GM12865 (cell line): ENCODE measurements at regions not wholly inside any gene's neighbourhood (a gene's known extent, or its start where the extent isn't known, plus 50 kb on each side); places are given as distances from the start of the nearest gene placed in this dataset.
"Not testable (repeated sequence)": the region's sequence is repeated elsewhere in the genome, so short reads cannot be mapped to it uniquely, and the experiment has no call there.

Experiments
- DNase-seq: peaks from one replicate; pipeline ENCODE4 v3.0.0; 2010; ENCODE audit warnings: low read depth
- H3K4me3 ChIP-seq: 2 replicates; pipeline ENCODE4 v1.5.1; 2011; ENCODE audit warnings: mild to moderate bottlenecking, low read depth, low read length, control low read depth
- CTCF ChIP-seq: IDR thresholded peaks from 2 replicates; pipeline ENCODE4 v1.5.1; 2011; ENCODE audit warnings: low read length, control low read depth, low read depth, inconsistent platforms; ENCODE audit not compliant: insufficient read depth; ENCODE audit errors: missing control alignments

DNA sequence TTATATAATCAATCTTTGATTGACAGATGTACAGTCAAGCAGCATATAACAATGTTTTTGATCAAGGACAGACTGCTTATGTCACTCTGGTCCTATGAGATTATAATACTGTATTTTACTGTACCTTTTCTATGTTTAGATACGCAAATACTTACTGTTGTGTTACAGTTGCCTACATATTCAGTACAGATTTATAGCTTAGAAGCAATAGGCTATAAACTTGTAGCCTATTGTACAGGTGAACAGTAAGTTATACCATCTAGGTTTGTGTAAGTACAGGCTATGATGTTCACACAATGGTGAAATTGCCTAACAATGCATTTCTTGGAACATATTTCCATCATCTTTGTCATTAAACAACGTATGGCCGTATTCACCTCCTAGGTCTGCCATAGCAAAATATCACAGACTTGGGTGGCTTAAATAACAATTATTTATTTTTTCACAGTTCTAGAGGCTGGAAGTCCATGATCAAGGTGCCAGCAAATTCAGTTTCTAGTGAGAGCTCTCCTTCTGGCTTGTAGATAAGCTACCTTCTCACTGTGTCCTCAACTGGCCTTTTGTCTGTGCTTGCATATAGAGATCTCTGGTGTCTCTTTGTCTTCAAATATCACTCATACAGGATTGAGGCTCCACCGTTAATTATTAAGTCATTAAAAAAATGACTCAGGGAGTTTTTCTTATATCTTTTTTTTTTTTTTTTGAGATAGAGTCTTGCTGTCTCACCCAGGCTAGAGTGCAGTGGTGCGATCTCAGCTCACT is 89.1 kb downstream of the EBLN2 start:
- DNase-seq = no peak
- H3K4me3 ChIP-seq = no peak overlapping the region
- no peak for TF ChIP-seq CTCF

DNA sequence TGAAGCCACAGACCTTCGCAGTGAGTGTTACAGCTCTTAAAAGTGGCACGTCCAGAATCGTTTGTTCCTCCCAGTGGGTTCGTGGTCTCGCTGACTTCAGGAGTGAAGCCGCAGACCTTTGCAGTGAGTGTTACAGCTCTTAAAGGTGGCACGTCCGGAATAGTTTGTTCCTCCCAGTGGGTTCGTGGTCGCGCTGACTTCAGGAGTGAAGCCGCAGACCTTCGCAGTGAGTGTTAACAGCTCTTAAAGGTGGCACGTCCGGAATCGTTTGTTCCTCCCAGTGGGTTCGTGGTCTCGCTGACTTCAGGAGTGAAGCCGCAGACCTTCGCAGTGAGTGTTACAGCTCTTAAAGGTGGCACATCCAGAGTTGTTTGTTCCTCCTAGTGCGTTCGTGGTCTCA is 91.1 kb downstream of the EBLN2 start:
- not testable (repeated sequence) for DNase-seq, H3K4me3 ChIP-seq

GRCh38 chr3:73153057-73153456 is 91.6 kb downstream of the EBLN2 start:
- not testable (repeated sequence) for DNase-seq, H3K4me3 ChIP-seq

- not testable (repeated sequence) for DNase-seq, H3K4me3 ChIP-seq
Observed at GRCh38 chr3:73154261-73154660, 92.8 kb downstream of the EBLN2 start.

DNA sequence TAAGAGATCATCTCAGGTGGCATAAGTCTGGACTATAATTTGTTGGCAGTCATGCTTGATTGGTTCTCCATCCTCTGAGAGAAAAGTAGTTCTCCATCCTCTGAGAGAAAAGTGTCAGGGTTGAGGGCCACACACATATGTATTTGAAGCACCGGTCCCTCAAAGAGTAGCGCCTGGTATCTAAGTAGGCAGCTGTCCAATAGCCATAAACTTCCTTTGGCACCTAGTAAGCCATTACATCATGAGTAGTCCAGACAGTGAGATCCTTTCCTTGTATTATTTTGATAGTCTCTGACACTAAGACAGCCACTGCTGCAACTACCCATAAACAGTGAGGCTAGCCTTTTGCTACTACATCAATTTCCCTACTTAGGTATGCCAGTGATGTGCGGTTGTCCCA is 94.0 kb downstream of the EBLN2 start:
- DNase-seq, H3K4me3 ChIP-seq: not testable (repeated sequence)

DNA sequence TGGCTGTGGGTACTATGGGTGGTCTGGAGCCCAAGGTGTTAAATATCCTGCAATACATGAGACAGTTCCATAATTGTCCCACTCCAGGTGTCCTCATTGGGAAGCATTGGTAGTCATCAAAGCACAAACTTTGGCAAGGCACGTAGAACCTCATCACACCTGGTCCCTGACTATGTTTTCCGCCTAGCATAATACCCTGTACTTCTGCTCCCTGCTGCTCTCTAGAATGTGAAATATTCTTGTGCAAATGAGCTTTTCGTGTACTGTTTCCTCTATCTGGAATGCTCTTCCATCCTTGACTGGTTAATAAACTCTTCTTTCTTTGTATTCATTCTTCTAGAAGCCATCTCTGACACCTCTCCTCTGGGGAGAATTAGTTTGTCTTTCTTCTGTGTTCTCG is 103.2 kb downstream of the EBLN2 start:
- no peak overlapping the region for H3K4me3 ChIP-seq
- TF ChIP-seq CTCF = no peak
- DNase-seq = no peak

GRCh38 chr3:73175698-73176097 is 114.2 kb downstream of the EBLN2 start:
- DNase-seq = no peak
- TF ChIP-seq CTCF = no peak

GRCh38 chr3:73176941-73177340 is 115.5 kb downstream of the EBLN2 start:
- no peak for TF ChIP-seq CTCF
- no peak overlapping the region for H3K4me3 ChIP-seq
- DNase-seq = no peak

More at GRCh38 chr3:73175698-73176097, 114.2 kb downstream of the EBLN2 start:
- H3K4me3 ChIP-seq = no peak overlapping the region

GRCh38 chr3:73177827-73178226 is 116.4 kb downstream of the EBLN2 start:
- no peak for TF ChIP-seq CTCF
- H3K4me3 ChIP-seq = no peak overlapping the region
- DNase-seq = no peak
